ENCODE measurements at regions not wholly inside any gene's neighbourhood (a gene's known extent, or its start where the extent isn't known, plus 50 kb on each side); places are given as distances from the start of the nearest gene placed in this dataset.

DNA sequence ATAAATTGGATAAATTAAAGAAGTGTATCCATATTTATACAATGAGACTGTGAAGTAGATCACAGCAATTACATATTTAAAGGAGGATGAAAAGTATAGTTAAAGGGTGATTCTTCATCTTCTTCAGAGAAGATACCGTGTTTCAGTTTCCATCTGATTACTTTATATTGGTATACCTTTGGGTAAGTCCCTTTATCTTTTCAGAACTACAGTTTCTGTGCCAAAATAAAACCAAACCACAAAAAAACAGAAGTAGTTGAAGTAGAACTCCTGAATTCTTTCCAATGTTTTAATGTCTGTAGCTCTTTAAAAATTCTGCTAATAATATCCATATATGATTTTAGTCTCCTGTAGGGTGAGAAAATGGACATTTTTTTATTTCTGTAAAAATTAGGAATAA is 231.2 kb upstream of the LINC00305 start:
- TF ChIP-seq EZH2phosphoT487 (IDR thresholded peaks at IDR 0.05; ENCODE audit: borderline replicate concordance, low read depth, low read length): no peak
- no peak for TF ChIP-seq CTCF (conservative IDR thresholded peaks at IDR 0.05; ENCODE audit: low read length)
